Lung (tissue), 11 donors: ENCODE measurements at regions not wholly inside any gene's neighbourhood (a gene's known extent, or its start where the extent isn't known, plus 50 kb on each side); places are given as distances from the start of the nearest gene placed in this dataset.

Experiments
- ATAC-seq: fragments of 200-7000 bp; cut with Tn5 transposase; one replicate; pipeline ENCODE4 v1.9.1; 2020; ENCODE audit warnings: moderate number of reproducible peaks; ENCODE audit not compliant: insufficient read depth, low FRiP score
- DNase-seq, 3 donors: peaks; one replicate each; pipeline ENCODE4 v3.0.0-alpha.2; 2013 to 2017
- H3K27ac ChIP-seq, 2 donors: one replicate each; pipeline ENCODE4 v1.5.1; 2013; ENCODE audit warnings: mild to moderate bottlenecking in 2 of 2, moderate library complexity in 2 of 2, control low read depth in 1 of 2, inconsistent platforms in 1 of 2, low read depth in 1 of 2, low read length in 1 of 2
- H3K27me3 ChIP-seq, 3 donors: one replicate each; pipeline ENCODE4 v1.5.1; 2013; ENCODE audit warnings: low read length in 2 of 3; ENCODE audit not compliant: control insufficient read depth in 3 of 3, insufficient read depth in 3 of 3
- H3K36me3 ChIP-seq, 4 donors: one replicate each; pipeline ENCODE4 v1.5.1; 2013; ENCODE audit warnings: low read length in 4 of 4, mild to moderate bottlenecking in 1 of 4, moderate library complexity in 1 of 4; ENCODE audit not compliant: control insufficient read depth in 4 of 4, insufficient read depth in 4 of 4
- H3K4me1 ChIP-seq, 5 donors: one replicate each; pipeline ENCODE4 v1.5.1; 2013; ENCODE audit warnings: low read length in 5 of 5, mild to moderate bottlenecking in 2 of 5, moderate library complexity in 1 of 5; ENCODE audit not compliant: control insufficient read depth in 5 of 5, insufficient read depth in 5 of 5
- H3K4me3 ChIP-seq: one replicate; pipeline ENCODE4 v1.5.1; 2013; ENCODE audit warnings: mild to moderate bottlenecking, control low read depth, moderate library complexity
- H3K9ac ChIP-seq, 2 donors: one replicate each; pipeline ENCODE4 v1.5.1; 2013; ENCODE audit warnings: low read length in 2 of 2, control low read depth in 1 of 2; ENCODE audit not compliant: insufficient read depth in 1 of 2
- H3K9me3 ChIP-seq, 4 donors: one replicate each; pipeline ENCODE4 v1.5.1; 2013; ENCODE audit warnings: low read length in 3 of 4, mild to moderate bottlenecking in 1 of 4, moderate library complexity in 1 of 4; ENCODE audit not compliant: control insufficient read depth in 4 of 4, insufficient read depth in 3 of 4
- WGBS, 2 donors: extraction: QIAGEN DNeasy Blood & Tissue Kit; methylation state at CpG; one replicate each; pipeline ENCODE4 v1.1.7; 2013; 5-methylcytosine and 5-hydroxymethylcytosine counted together
- TF ChIP-seq, protein P1 (sequence below): IDR thresholded peaks from 2 replicates; pipeline ENCODE4 v1.5.1; 2012; ENCODE audit warnings: mild to moderate bottlenecking; ENCODE audit errors: control extremely low read depth, extremely low read depth
- donor health status: control.
- donor health status: control.
- donor health status: Bipolar disorder and iron deficiency.
- donor health status: healthy.
- donor health status: DM: yes; HTN: yes; CAD: no.

GRCh38 chr9:126234681-126235335, 91.8 kb upstream of the MVB12B start:
- Histone ChIP-seq H3K9me3 (peaks cover 0 to 7% (median 0%) of the 10 kb centered on the region in 4 donors), H3K27ac (no peak overlapping the region), H3K9ac (no peak overlapping the region), H3K27me3 (no peaks in the 10 kb centered on the region), H3K36me3 (no peaks in the 10 kb centered on the region), H3K4me3 (no peak overlapping the region), H3K4me1 (no peaks in the 10 kb centered on the region)
- TF ChIP-seq, protein P1, sequence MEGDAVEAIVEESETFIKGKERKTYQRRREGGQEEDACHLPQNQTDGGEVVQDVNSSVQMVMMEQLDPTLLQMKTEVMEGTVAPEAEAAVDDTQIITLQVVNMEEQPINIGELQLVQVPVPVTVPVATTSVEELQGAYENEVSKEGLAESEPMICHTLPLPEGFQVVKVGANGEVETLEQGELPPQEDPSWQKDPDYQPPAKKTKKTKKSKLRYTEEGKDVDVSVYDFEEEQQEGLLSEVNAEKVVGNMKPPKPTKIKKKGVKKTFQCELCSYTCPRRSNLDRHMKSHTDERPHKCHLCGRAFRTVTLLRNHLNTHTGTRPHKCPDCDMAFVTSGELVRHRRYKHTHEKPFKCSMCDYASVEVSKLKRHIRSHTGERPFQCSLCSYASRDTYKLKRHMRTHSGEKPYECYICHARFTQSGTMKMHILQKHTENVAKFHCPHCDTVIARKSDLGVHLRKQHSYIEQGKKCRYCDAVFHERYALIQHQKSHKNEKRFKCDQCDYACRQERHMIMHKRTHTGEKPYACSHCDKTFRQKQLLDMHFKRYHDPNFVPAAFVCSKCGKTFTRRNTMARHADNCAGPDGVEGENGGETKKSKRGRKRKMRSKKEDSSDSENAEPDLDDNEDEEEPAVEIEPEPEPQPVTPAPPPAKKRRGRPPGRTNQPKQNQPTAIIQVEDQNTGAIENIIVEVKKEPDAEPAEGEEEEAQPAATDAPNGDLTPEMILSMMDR, result no peak
- no peak for DNase-seq
- ATAC-seq, result no peak
- WGBS, 2 donors, result 84 to 85% methylated on average over 8 of the region's 8 CpGs

GRCh38 chr9:126235336-126236243, 91.0 kb upstream of the MVB12B start:
- TF ChIP-seq, protein P1, result no peak
- no peak overlapping the region for H3K4me3 ChIP-seq
- peaks cover 0 to 5% (median 0%) of the 10 kb centered on the region in 4 donors for H3K9me3 ChIP-seq
- H3K27ac ChIP-seq, result no peak overlapping the region
- H3K4me1 ChIP-seq, result no peaks in the 10 kb centered on the region
- no peaks in the 10 kb centered on the region for H3K36me3 ChIP-seq
- no peak overlapping the region for H3K9ac ChIP-seq
- ATAC-seq, result no peak
- WGBS, 2 donors, result 85 to 89% methylated on average over 49 of the region's 49 CpGs
- H3K27me3 ChIP-seq, result no peaks in the 10 kb centered on the region
- DNase-seq, result peak in 1 of 3 donors; percentile 8

DNA sequence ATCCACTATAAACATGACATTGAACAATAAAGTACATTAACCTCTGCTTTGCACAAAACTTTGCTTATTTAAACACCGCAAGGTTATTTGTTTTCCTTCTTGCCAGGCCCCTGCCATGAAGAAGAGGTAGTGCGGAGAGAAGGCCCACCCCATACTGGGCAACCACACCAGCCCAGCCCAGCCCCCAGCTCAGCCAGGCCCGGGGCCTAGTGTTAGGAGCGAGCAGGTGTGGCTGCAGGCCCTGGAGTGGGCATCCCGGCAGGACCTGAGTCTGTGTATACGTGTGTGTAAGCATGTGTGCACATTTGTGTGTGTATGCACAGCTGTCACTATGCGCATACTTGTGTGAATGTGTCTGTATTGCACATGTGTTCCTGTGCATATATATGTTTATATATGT, 90.4 kb upstream of the MVB12B start:
- no peak for ATAC-seq
- Histone ChIP-seq H3K27ac (no peak overlapping the region), H3K36me3 (no peaks in the 10 kb centered on the region), H3K27me3 (no peaks in the 10 kb centered on the region), H3K4me1 (no peaks in the 10 kb centered on the region), H3K9me3 (peaks cover 0 to 5% (median 0%) of the 10 kb centered on the region in 4 donors), H3K4me3 (no peak overlapping the region), H3K9ac (no peak overlapping the region)
- TF ChIP-seq, protein P1, result no peak
- no peak for DNase-seq
- WGBS, 2 donors, result 89 to 97% methylated on average over 7 of the region's 7 CpGs
